ENCODE measurements at regions not wholly inside any gene's neighbourhood (a gene's known extent, or its start where the extent isn't known, plus 50 kb on each side); places are given as distances from the start of the nearest gene placed in this dataset.

- H2AFZ ChIP-seq (ENCODE audit: low read depth, low read length) = no peak overlapping the region
- H3K36me3 ChIP-seq (ENCODE audit: insufficient read depth, low read length) = no peaks in the 10 kb centered on the region
- H3K4me3 ChIP-seq (ENCODE audit: low read depth in 1 of 2, low read length in 2 of 2) = no peak overlapping the region
- H3K79me2 ChIP-seq (ENCODE audit: insufficient read depth, low read length) = no peaks in the 10 kb centered on the region
- H3K27me3 ChIP-seq (ENCODE audit: insufficient read depth, low read length, poor library complexity) = no peaks in the 10 kb centered on the region
- H3K4me1 ChIP-seq (ENCODE audit: insufficient read depth, low read length) = no peaks in the 10 kb centered on the region
- no peaks in the 10 kb centered on the region for H3K9me3 ChIP-seq (ENCODE audit: insufficient read depth, low read length, severe bottlenecking)
- TF ChIP-seq CTCF (IDR thresholded peaks at IDR 0.05; ENCODE audit: borderline replicate concordance, extremely low read depth, low read length, poor library complexity, severe bottlenecking) = no peak
- no peak for TF ChIP-seq EZH2 (IDR thresholded peaks at IDR 0.05; ENCODE audit: borderline replicate concordance, low read depth, low read length, severe bottlenecking)
- DNase-seq = no peak
- no peak overlapping the region for H3K27ac ChIP-seq (ENCODE audit: low read length)
- H4K20me1 ChIP-seq (ENCODE audit: insufficient read depth, low read length) = no peaks in the 10 kb centered on the region
- no peak overlapping the region for H3K9ac ChIP-seq (ENCODE audit: low read depth, low read length)
- no peak for ATAC-seq (ENCODE audit: insufficient read depth, low read depth)
- H3K4me2 ChIP-seq (ENCODE audit: insufficient read depth, low read length) = no peak overlapping the region
Observed at GRCh38 chr10:80996615-80997193, 459.0 kb downstream of the SH2D4B start.

GRCh38 chr10:81000781-81001180 is 463.1 kb downstream of the SH2D4B start:
- Histone ChIP-seq H3K27me3 (ENCODE audit: insufficient read depth, low read length, poor library complexity) (no peaks in the 10 kb centered on the region), H3K4me2 (ENCODE audit: insufficient read depth, low read length) (no peak overlapping the region), H3K36me3 (ENCODE audit: insufficient read depth, low read length) (no peaks in the 10 kb centered on the region), H3K9ac (ENCODE audit: low read depth, low read length) (no peak overlapping the region), H3K4me3 (ENCODE audit: low read depth in 1 of 2, low read length in 2 of 2) (no peak overlapping the region), H3K27ac (ENCODE audit: low read length) (no peak overlapping the region), H2AFZ (ENCODE audit: low read depth, low read length) (no peak overlapping the region), H3K4me1 (ENCODE audit: insufficient read depth, low read length) (no peaks in the 10 kb centered on the region), H3K79me2 (ENCODE audit: insufficient read depth, low read length) (no peaks in the 10 kb centered on the region), H3K9me3 (ENCODE audit: insufficient read depth, low read length, severe bottlenecking) (no peaks in the 10 kb centered on the region), H4K20me1 (ENCODE audit: insufficient read depth, low read length) (no peaks in the 10 kb centered on the region)
- DNase-seq = no peak
- no peak for TF ChIP-seq CTCF (IDR thresholded peaks at IDR 0.05; ENCODE audit: borderline replicate concordance, extremely low read depth, low read length, poor library complexity, severe bottlenecking)
- no peak for TF ChIP-seq EZH2 (IDR thresholded peaks at IDR 0.05; ENCODE audit: borderline replicate concordance, low read depth, low read length, severe bottlenecking)
- ATAC-seq (ENCODE audit: insufficient read depth, low read depth) = no peak

GRCh38 chr10:81002382-81002781 is 464.7 kb downstream of the SH2D4B start:
- Histone ChIP-seq H3K4me1 (ENCODE audit: insufficient read depth, low read length) (no peaks in the 10 kb centered on the region), H3K27me3 (ENCODE audit: insufficient read depth, low read length, poor library complexity) (no peaks in the 10 kb centered on the region), H3K27ac (ENCODE audit: low read length) (no peak overlapping the region), H3K9me3 (ENCODE audit: insufficient read depth, low read length, severe bottlenecking) (no peaks in the 10 kb centered on the region), H3K36me3 (ENCODE audit: insufficient read depth, low read length) (no peaks in the 10 kb centered on the region), H3K9ac (ENCODE audit: low read depth, low read length) (no peak overlapping the region), H3K79me2 (ENCODE audit: insufficient read depth, low read length) (no peaks in the 10 kb centered on the region), H2AFZ (ENCODE audit: low read depth, low read length) (no peak overlapping the region), H3K4me2 (ENCODE audit: insufficient read depth, low read length) (no peak overlapping the region), H3K4me3 (ENCODE audit: low read depth in 1 of 2, low read length in 2 of 2) (no peak overlapping the region), H4K20me1 (ENCODE audit: insufficient read depth, low read length) (no peaks in the 10 kb centered on the region)
- DNase-seq (no peak), ATAC-seq (ENCODE audit: insufficient read depth, low read depth) (no peak)
- TF ChIP-seq CTCF (IDR thresholded peaks at IDR 0.05; ENCODE audit: borderline replicate concordance, extremely low read depth, low read length, poor library complexity, severe bottlenecking) (no peak), EZH2 (IDR thresholded peaks at IDR 0.05; ENCODE audit: borderline replicate concordance, low read depth, low read length, severe bottlenecking) (no peak)

DNA sequence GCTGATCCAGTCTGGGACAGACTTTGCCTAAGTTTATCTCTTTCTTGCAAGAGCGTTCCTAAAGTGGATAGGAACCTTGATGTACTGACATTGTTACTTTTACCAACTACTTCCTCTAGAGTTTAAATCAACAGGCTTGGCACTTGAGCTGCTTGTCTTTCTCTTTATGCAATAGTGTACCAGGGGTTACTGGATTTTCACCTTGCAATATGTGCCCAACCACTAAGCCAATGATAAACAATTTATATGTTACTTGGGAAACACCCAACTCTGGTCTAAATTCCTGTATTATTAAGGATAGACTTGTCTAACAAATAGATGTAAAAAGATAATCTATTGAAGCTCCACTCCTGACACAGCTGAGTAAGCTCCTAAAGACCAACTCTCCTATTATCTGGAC is 470.2 kb downstream of the SH2D4B start:
- no peak for DNase-seq

More for the DNA sequence above, 470.2 kb downstream of the SH2D4B start:
- no peaks in the 10 kb centered on the region for H3K27me3 ChIP-seq (ENCODE audit: insufficient read depth, low read length, poor library complexity)
- no peaks in the 10 kb centered on the region for H3K36me3 ChIP-seq (ENCODE audit: insufficient read depth, low read length)
- H3K79me2 ChIP-seq (ENCODE audit: insufficient read depth, low read length) = no peaks in the 10 kb centered on the region
- H3K4me3 ChIP-seq (ENCODE audit: low read depth in 1 of 2, low read length in 2 of 2) = no peak overlapping the region
- no peak overlapping the region for H3K4me2 ChIP-seq (ENCODE audit: insufficient read depth, low read length)
- no peak for ATAC-seq (ENCODE audit: insufficient read depth, low read depth)
- no peaks in the 10 kb centered on the region for H4K20me1 ChIP-seq (ENCODE audit: insufficient read depth, low read length)
- no peak overlapping the region for H3K27ac ChIP-seq (ENCODE audit: low read length)
- no peak for TF ChIP-seq EZH2 (IDR thresholded peaks at IDR 0.05; ENCODE audit: borderline replicate concordance, low read depth, low read length, severe bottlenecking)
- TF ChIP-seq CTCF (IDR thresholded peaks at IDR 0.05; ENCODE audit: borderline replicate concordance, extremely low read depth, low read length, poor library complexity, severe bottlenecking) = no peak
- H2AFZ ChIP-seq (ENCODE audit: low read depth, low read length) = no peak overlapping the region
- no peaks in the 10 kb centered on the region for H3K9me3 ChIP-seq (ENCODE audit: insufficient read depth, low read length, severe bottlenecking)
- H3K4me1 ChIP-seq (ENCODE audit: insufficient read depth, low read length) = no peaks in the 10 kb centered on the region
- no peak overlapping the region for H3K9ac ChIP-seq (ENCODE audit: low read depth, low read length)
